Neural progenitor cell (in vitro differentiated cells): ENCODE measurements at regions not wholly inside any gene's neighbourhood (a gene's known extent, or its start where the extent isn't known, plus 50 kb on each side); places are given as distances from the start of the nearest gene placed in this dataset.

ENCODE experiments used
- DNase-seq: peaks from one replicate; pipeline ENCODE4 v3.0.0-alpha.2; 2016; ENCODE audit warnings: low spot score
- H2AFZ ChIP-seq: fragments of 200-600 bp; sonication (generic); replicated peaks from 2 replicates; pipeline ENCODE4 v1.6.1; 2016; ENCODE audit warnings: antibody characterized with exemption
- H3F3A ChIP-seq: fragments of 200-600 bp; sonication (generic); 2 replicates; pipeline ENCODE4 v1.6.1; 2016; ENCODE audit warnings: antibody characterized with exemption, low read depth
- H3K27ac ChIP-seq: fragments of 200-600 bp; sonication (generic); 2 replicates; pipeline ENCODE4 v1.5.1; 2016; ENCODE audit warnings: mild to moderate bottlenecking
- H3K27me3 ChIP-seq: fragments of 200-600 bp; sonication (generic); 2 replicates; pipeline ENCODE4 v1.6.1; 2016; ENCODE audit warnings: mild to moderate bottlenecking, moderate library complexity
- H3K36me3 ChIP-seq: fragments of 200-600 bp; sonication (generic); 2 replicates; pipeline ENCODE4 v1.5.1; 2016
- H3K4me1 ChIP-seq: fragments of 200-600 bp; sonication (generic); 2 replicates; pipeline ENCODE4 v1.6.1; 2016; ENCODE audit warnings: mixed run types
- H3K4me2 ChIP-seq: fragments of 200-600 bp; sonication (generic); 2 replicates; pipeline ENCODE4 v1.6.1; 2016
- H3K4me3 ChIP-seq: fragments of 200-600 bp; sonication (generic); 2 replicates; pipeline ENCODE4 v1.5.1; 2016
- H3K79me2 ChIP-seq: fragments of 200-600 bp; sonication (generic); 2 replicates; pipeline ENCODE4 v1.6.1; 2016; ENCODE audit warnings: low read depth
- H3K9ac ChIP-seq: fragments of 200-600 bp; sonication (generic); 2 replicates; pipeline ENCODE4 v1.6.1; 2016
- H3K9me3 ChIP-seq: fragments of 200-600 bp; sonication (generic); 2 replicates; pipeline ENCODE4 v1.5.1; 2016; ENCODE audit warnings: low read depth
- H4K20me1 ChIP-seq: fragments of 200-600 bp; sonication (generic); 2 replicates; pipeline ENCODE4 v1.6.1; 2016; ENCODE audit warnings: low read depth
- H3K27ac Mint-ChIP-seq: 3 replicates; pipeline ENCODE4 v1.8.0; 2021; ENCODE audit warnings: mixed read lengths
- H3K27me3 Mint-ChIP-seq: 2 replicates; pipeline ENCODE4 v1.8.0; 2022; ENCODE audit warnings: low read depth, mild to moderate bottlenecking, inconsistent platforms, moderate library complexity, mixed read lengths; ENCODE audit not compliant: insufficient read depth
- H3K36me3 Mint-ChIP-seq: 3 replicates; pipeline ENCODE4 v1.8.0; 2021; ENCODE audit warnings: mixed read lengths
- H3K4me1 Mint-ChIP-seq: 3 replicates; pipeline ENCODE4 v1.8.0; 2021; ENCODE audit warnings: mixed read lengths
- H3K4me3 Mint-ChIP-seq: 3 replicates; pipeline ENCODE4 v1.8.0; 2021; ENCODE audit warnings: mild to moderate bottlenecking, moderate library complexity, mixed read lengths
- H3K9me3 Mint-ChIP-seq: 3 replicates; pipeline ENCODE4 v1.8.0; 2020; ENCODE audit warnings: mixed read lengths
- CTCF ChIP-seq: fragments of 200-600 bp; sonication (generic); IDR thresholded peaks from 2 replicates; pipeline ENCODE4 v1.5.1; 2017; ENCODE audit warnings: antibody characterized with exemption, mild to moderate bottlenecking
- EZH2 ChIP-seq: fragments of 200-600 bp; sonication (generic); IDR thresholded peaks from 2 replicates; pipeline ENCODE4 v1.6.1; 2017; ENCODE audit warnings: antibody characterized with exemption, mild to moderate bottlenecking, moderate library complexity
- EZH2phosphoT487 ChIP-seq: fragments of 200-600 bp; sonication (generic); IDR thresholded peaks from 2 replicates; pipeline ENCODE4 v1.6.1; 2017; ENCODE audit warnings: antibody characterized with exemption

GRCh38 chr1:118340928-118341910 is 156.2 kb upstream of the SPAG17 start:
- Histone ChIP-seq H3K4me3 (no peak overlapping the region), H3K9me3 (no peaks in the 10 kb centered on the region), H4K20me1 (no peaks in the 10 kb centered on the region), H3K9ac (no peak overlapping the region), H3K27me3 (no peaks in the 10 kb centered on the region), H2AFZ (no peak overlapping the region), H3K79me2 (no peaks in the 10 kb centered on the region), H3K4me2 (no peak overlapping the region), H3K4me1 (no peaks in the 10 kb centered on the region), H3K27ac (no peak overlapping the region), H3K36me3 (no peaks in the 10 kb centered on the region), H3F3A (no peaks in the 10 kb centered on the region)
- no peak overlapping the region for H3K4me3 Mint-ChIP-seq
- no peaks in the 10 kb centered on the region for H3K9me3 Mint-ChIP-seq
- H3K4me1 Mint-ChIP-seq, result no peaks in the 10 kb centered on the region
- DNase-seq, result no peak
- no peaks in the 10 kb centered on the region for H3K36me3 Mint-ChIP-seq
- H3K27ac Mint-ChIP-seq, result no peak overlapping the region
- TF ChIP-seq CTCF (no peak), EZH2 (no peak), EZH2phosphoT487 (no peak)
- peaks cover 3% of the 10 kb centered on the region for H3K27me3 Mint-ChIP-seq

GRCh38 chr1:118339400-118340124 is 154.5 kb upstream of the SPAG17 start:
- peaks cover 3% of the 10 kb centered on the region for H3K27me3 Mint-ChIP-seq

GRCh38 chr1:118338936-118339335 is 153.9 kb upstream of the SPAG17 start:
- Mint-ChIP-seq H3K4me1 (peaks cover 7% of the 10 kb centered on the region), H3K9me3 (no peaks in the 10 kb centered on the region), H3K4me3 (no peak overlapping the region), H3K27ac (no peak overlapping the region), H3K36me3 (no peaks in the 10 kb centered on the region), H3K27me3 (peaks cover 3% of the 10 kb centered on the region)
- TF ChIP-seq EZH2phosphoT487 (no peak), EZH2 (no peak), CTCF (no peak)
- Histone ChIP-seq H4K20me1 (no peaks in the 10 kb centered on the region), H3K27me3 (no peaks in the 10 kb centered on the region), H3K27ac (no peak overlapping the region), H3K4me1 (no peaks in the 10 kb centered on the region), H3K36me3 (no peaks in the 10 kb centered on the region), H3K4me2 (no peak overlapping the region), H3K79me2 (no peaks in the 10 kb centered on the region), H3K9me3 (no peaks in the 10 kb centered on the region), H3K4me3 (no peak overlapping the region), H3F3A (no peaks in the 10 kb centered on the region), H3K9ac (no peak overlapping the region), H2AFZ (no peak overlapping the region)
- DNase-seq, result no peak

More at GRCh38 chr1:118339400-118340124, 154.5 kb upstream of the SPAG17 start:
- no peak for DNase-seq
- H3K9me3 ChIP-seq, result no peaks in the 10 kb centered on the region
- TF ChIP-seq CTCF, result no peak
- TF ChIP-seq EZH2phosphoT487, result no peak
- TF ChIP-seq EZH2, result no peak
- H3K4me3 ChIP-seq, result no peak overlapping the region
- H4K20me1 ChIP-seq, result no peaks in the 10 kb centered on the region
- no peaks in the 10 kb centered on the region for H3K36me3 ChIP-seq
- no peak overlapping the region for H2AFZ ChIP-seq
- H3F3A ChIP-seq, result no peaks in the 10 kb centered on the region
- no peaks in the 10 kb centered on the region for H3K4me1 ChIP-seq
- H3K9me3 Mint-ChIP-seq, result no peaks in the 10 kb centered on the region
- H3K27ac ChIP-seq, result no peak overlapping the region
- H3K27ac Mint-ChIP-seq, result no peak overlapping the region
- no peaks in the 10 kb centered on the region for H3K79me2 ChIP-seq
- no peaks in the 10 kb centered on the region for H3K36me3 Mint-ChIP-seq
- H3K9ac ChIP-seq, result no peak overlapping the region
- H3K4me2 ChIP-seq, result no peak overlapping the region
- no peak overlapping the region for H3K4me3 Mint-ChIP-seq
- peaks cover 6% of the 10 kb centered on the region for H3K4me1 Mint-ChIP-seq
- no peaks in the 10 kb centered on the region for H3K27me3 ChIP-seq
